Common myeloid progenitor, CD34-positive (primary cell): ENCODE measurements at regions not wholly inside any gene's neighbourhood (a gene's known extent, or its start where the extent isn't known, plus 50 kb on each side); places are given as distances from the start of the nearest gene placed in this dataset.
"Not testable (repeated sequence)": the region's sequence is repeated elsewhere in the genome, so short reads cannot be mapped to it uniquely, and the experiment has no call there.

Experiments
- CTCF ChIA-PET: fragments of 350-600 bp; sonication (Branson Sonifier 250); formaldehyde crosslinking; loops from one replicate; lab custom pipeline; 2021; ENCODE audit warnings: antibody characterized with exemption; lab: Charles Lee
- POLR2A ChIA-PET: fragments of 350-600 bp; sonication (Branson Sonifier 250); formaldehyde crosslinking; loops from one replicate; lab custom pipeline; 2021; ENCODE audit warnings: antibody characterized with exemption; lab: Charles Lee
- DNase-seq, 3 donors: peaks; one replicate each; pipeline versions ENCODE4 v3.0.0 to v3.0.0-alpha.2; 2013
- H3K27ac ChIP-seq, 2 experiments: 1 replicate in 1 of 2; 2 replicates in 1 of 2; pipeline ENCODE4 v1.7.0; 2013; ENCODE audit warnings: inconsistent platforms in 2 of 2, low read length in 2 of 2, mild to moderate bottlenecking in 2 of 2, low read depth in 1 of 2, moderate library complexity in 1 of 2; ENCODE audit not compliant: severe bottlenecking in 2 of 2, insufficient read depth in 1 of 2, poor library complexity in 1 of 2
- H3K27me3 ChIP-seq, 5 experiments: replicated peaks in 2 of 5; 1 replicate in 3 of 5; 2 replicates in 2 of 5; pipeline versions ENCODE4 v1.6.1 to v1.7.0; 2013; ENCODE audit warnings: low read length in 4 of 5, mild to moderate bottlenecking in 2 of 5, moderate library complexity in 2 of 5, inconsistent platforms in 1 of 5; ENCODE audit not compliant: insufficient read depth in 5 of 5, control insufficient read depth in 4 of 5
- H3K36me3 ChIP-seq, 4 experiments: 1 replicate in 2 of 4; 2 replicates in 2 of 4; pipeline versions ENCODE4 v1.6.1 to v1.7.0; 2013; ENCODE audit warnings: low read length in 3 of 4, control low read depth in 1 of 4, mild to moderate bottlenecking in 1 of 4; ENCODE audit not compliant: control insufficient read depth in 4 of 4, insufficient read depth in 4 of 4
- H3K4me1 ChIP-seq, 4 experiments: 1 replicate in 3 of 4; 2 replicates in 1 of 4; pipeline versions ENCODE4 v1.6.1 to v1.7.1; 2013; ENCODE audit warnings: low read length in 3 of 4, mild to moderate bottlenecking in 3 of 4, control low read depth in 1 of 4, inconsistent platforms in 1 of 4, moderate library complexity in 1 of 4; ENCODE audit not compliant: control insufficient read depth in 4 of 4, insufficient read depth in 4 of 4; ENCODE audit errors: control extremely low read depth in 1 of 4
- H3K4me3 ChIP-seq, 7 experiments: 1 replicate in 4 of 7; 2 replicates in 3 of 7; pipeline versions ENCODE4 v1.5.1 to v1.7.0; 2013; ENCODE audit warnings: mild to moderate bottlenecking in 7 of 7, low read length in 6 of 7, moderate library complexity in 6 of 7, inconsistent platforms in 2 of 7, low read depth in 2 of 7, control low read depth in 1 of 7; ENCODE audit not compliant: insufficient read depth in 4 of 7, control insufficient read depth in 1 of 7; ENCODE audit errors: extremely low read depth in 1 of 7
- H3K9me3 ChIP-seq, 5 experiments: 1 replicate in 4 of 5; 2 replicates in 1 of 5; pipeline versions ENCODE4 v1.6.1 to v1.7.1; 2013; ENCODE audit warnings: low read length in 4 of 5, mild to moderate bottlenecking in 2 of 5, inconsistent platforms in 1 of 5, low read depth in 1 of 5, moderate library complexity in 1 of 5; ENCODE audit not compliant: control insufficient read depth in 4 of 5, insufficient read depth in 2 of 5; ENCODE audit errors: control extremely low read depth in 1 of 5
- WGBS: methylation state at CpG from one replicate; pipeline ENCODE4 v1.1.5; 2013; ENCODE audit not compliant: insufficient coverage; 5-methylcytosine and 5-hydroxymethylcytosine counted together

GRCh38 chr2:190760353-190761150, 111.7 kb downstream of the NAB1 start:
- H3K27ac ChIP-seq, POLR2A ChIA-PET, H3K4me1 ChIP-seq, H3K27me3 ChIP-seq, H3K9me3 ChIP-seq, H3K36me3 ChIP-seq: not testable (repeated sequence)
- CTCF ChIA-PET = interaction anchor here (0.7 to 1.2 kb wide), 2 partner anchors 18 to 21 kb away, joined by 3 to 4 read pairs; no protein-coding TSS in a partner anchor
- DNase-seq = peak in 2 of 3 donors; percentile 11 to 25
- peak overlapping the region in 3 of 7 experiments; percentile 28 to 41 (median 36) for H3K4me3 ChIP-seq
- WGBS = 65% methylated on average over 27 of the region's 30 CpGs

- ChIA-PET POLR2A (interaction anchor here (0.7 kb wide), 1 partner anchor 113 kb away, joined by 4 read pairs; no protein-coding TSS in a partner anchor), CTCF (interaction anchor here (1.2 kb wide), 1 partner anchor 18 kb away, joined by 3 read pairs; no protein-coding TSS in a partner anchor)
- H3K4me3 ChIP-seq = peak overlapping the region in 3 of 7 experiments; percentile 41 to 46 (median 42)
- DNase-seq, H3K4me1 ChIP-seq, H3K27ac ChIP-seq, H3K36me3 ChIP-seq, H3K9me3 ChIP-seq, H3K27me3 ChIP-seq: not testable (repeated sequence)
- WGBS = 80% methylated on average over 1 of the region's 28 CpGs
These were observed 112.3 kb downstream of the NAB1 start for GRCh38 chr2:190761216-190761615.

GRCh38 chr2:190762566-190762965, 113.7 kb downstream of the NAB1 start:
- H3K4me3 ChIP-seq = no peak overlapping the region
- ChIA-PET POLR2A (no interaction called here), CTCF (no interaction called here)
- H3K27ac ChIP-seq = no peak overlapping the region
- WGBS = no CpG with 5 or more reads among the region's 1 CpG
- no peaks in the 10 kb centered on the region for H3K27me3 ChIP-seq
- no peak for DNase-seq
- H3K9me3 ChIP-seq = no peaks in the 10 kb centered on the region
- no peaks in the 10 kb centered on the region for H3K36me3 ChIP-seq
- peaks cover 0 to 2% (median 0%) of the 10 kb centered on the region in 4 experiments for H3K4me1 ChIP-seq

- Histone ChIP-seq H3K27me3 (no peaks in the 10 kb centered on the region), H3K4me3 (no peak overlapping the region), H3K9me3 (no peaks in the 10 kb centered on the region), H3K36me3 (no peaks in the 10 kb centered on the region), H3K4me1 (peaks cover 0 to 2% (median 0%) of the 10 kb centered on the region in 4 experiments), H3K27ac (no peak overlapping the region)
- DNase-seq = no peak
- CTCF ChIA-PET = interaction anchor here (0.7 to 1.7 kb wide), 2 partner anchors 16 to 18 kb away, joined by 3 to 4 read pairs; no protein-coding TSS in a partner anchor
- POLR2A ChIA-PET = no interaction called here
These were observed 114.2 kb downstream of the NAB1 start for GRCh38 chr2:190763100-190763499.

- no peak for DNase-seq
- ChIA-PET POLR2A (no interaction called here), CTCF (interaction anchor here (0.7 to 1.7 kb wide), 2 partner anchors 15 to 17 kb away, joined by 3 to 4 read pairs; no protein-coding TSS in a partner anchor)
- Histone ChIP-seq H3K9me3 (no peaks in the 10 kb centered on the region), H3K27me3 (no peaks in the 10 kb centered on the region), H3K4me3 (no peak overlapping the region), H3K4me1 (peaks cover 0 to 2% (median 0%) of the 10 kb centered on the region in 4 experiments), H3K27ac (no peak overlapping the region), H3K36me3 (no peaks in the 10 kb centered on the region)
- 100% methylated on average over 1 of the region's 2 CpGs for WGBS
These were observed 115.1 kb downstream of the NAB1 start for GRCh38 chr2:190763901-190764514.

GRCh38 chr2:190765386-190766173, 115.0 kb upstream of the GLS start:
- Histone ChIP-seq H3K27me3 (no peaks in the 10 kb centered on the region), H3K4me1 (peaks cover 0 to 2% (median 0%) of the 10 kb centered on the region in 4 experiments), H3K27ac (no peak overlapping the region), H3K9me3 (no peaks in the 10 kb centered on the region), H3K4me3 (no peak overlapping the region), H3K36me3 (no peaks in the 10 kb centered on the region)
- ChIA-PET POLR2A (interaction anchor here (0.7 kb wide), 1 partner anchor 82 kb away, joined by 3 read pairs; no protein-coding TSS in a partner anchor), CTCF (no interaction called here)
- 100% methylated on average over 2 of the region's 7 CpGs for WGBS
- no peak for DNase-seq
